ENCODE measurements at regions not wholly inside any gene's neighbourhood (a gene's known extent, or its start where the extent isn't known, plus 50 kb on each side); places are given as distances from the start of the nearest gene placed in this dataset.

GRCh38 chr5:144915452-144915851, 744.8 kb downstream of the KCTD16 start:
- DNase-seq = no peak

GRCh38 chr5:144913661-144914060, 743.0 kb downstream of the KCTD16 start:
- no peak for DNase-seq

GRCh38 chr5:144896473-144896872, 725.8 kb downstream of the KCTD16 start:
- DNase-seq = no peak

- DNase-seq = no peak
Observed at GRCh38 chr5:144886668-144887067, 716.0 kb downstream of the KCTD16 start.

GRCh38 chr5:144882739-144883283, 712.1 kb downstream of the KCTD16 start:
- no peak for DNase-seq

DNA sequence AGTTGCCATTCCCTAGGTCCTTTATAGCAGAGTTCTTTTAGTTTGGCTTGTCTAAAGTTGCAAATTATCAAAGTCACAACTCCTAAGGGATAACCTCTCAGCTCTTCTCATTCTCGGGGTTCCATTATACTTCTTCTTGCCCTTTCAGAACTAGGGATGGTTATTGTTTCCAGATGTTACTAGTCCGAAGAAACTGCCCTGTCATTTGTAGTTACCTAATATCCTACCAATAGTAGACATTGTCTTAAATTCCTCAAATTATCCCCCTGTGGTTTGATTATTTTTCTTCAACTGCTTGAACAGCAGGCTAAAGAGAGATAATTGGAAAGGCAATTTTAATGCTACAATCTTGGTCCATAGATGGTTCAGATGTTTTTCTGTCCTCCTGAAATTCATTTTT, 709.8 kb downstream of the KCTD16 start:
- no peak for DNase-seq

GRCh38 chr5:144876990-144877389, 706.3 kb downstream of the KCTD16 start:
- no peak for DNase-seq

DNA sequence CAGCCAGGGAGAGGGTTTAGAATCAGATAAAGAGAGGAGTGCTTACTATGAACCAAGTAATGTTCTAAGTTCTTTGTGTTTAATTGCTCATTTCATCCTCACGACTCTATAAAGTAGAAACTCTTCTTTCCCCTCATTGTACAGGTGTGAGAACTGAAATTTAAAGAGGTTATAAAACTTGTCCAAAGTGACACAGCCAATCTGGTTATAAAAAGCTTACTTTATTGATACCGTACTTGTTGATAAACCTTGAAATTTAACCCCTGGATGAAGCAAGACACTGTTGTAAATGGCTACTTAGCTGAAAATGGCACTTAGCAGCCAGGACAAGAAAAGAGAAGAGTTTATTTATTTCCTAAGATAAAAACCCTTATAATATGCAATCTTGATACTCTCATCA, 702.4 kb downstream of the KCTD16 start:
- DNase-seq = no peak

- no peak for DNase-seq
Observed at GRCh38 chr5:144864118-144864517, 693.4 kb downstream of the KCTD16 start.

- no peak for DNase-seq
Observed at GRCh38 chr5:144857454-144857853, 686.8 kb downstream of the KCTD16 start.

DNA sequence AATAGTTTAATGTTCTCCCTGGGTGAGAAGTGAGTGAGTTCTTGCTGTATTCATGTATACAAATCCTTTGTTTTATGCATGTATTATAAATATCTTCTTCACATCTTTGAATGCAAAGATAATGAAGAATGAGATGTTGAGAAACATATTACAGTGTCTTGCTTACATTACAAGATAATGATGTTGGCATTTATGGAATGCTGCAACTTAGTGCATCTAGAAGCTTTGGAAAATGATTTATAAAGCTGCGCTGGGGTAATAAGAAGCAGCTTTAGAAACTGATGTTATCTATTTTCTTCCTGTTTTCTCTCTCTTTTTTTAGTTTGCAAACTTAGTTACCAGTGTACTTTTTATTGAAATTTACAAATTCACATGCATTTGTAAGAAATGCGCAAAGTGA, 673.4 kb downstream of the KCTD16 start:
- no peak for DNase-seq

GRCh38 chr5:144832416-144832815, 661.7 kb downstream of the KCTD16 start:
- DNase-seq = no peak

DNA sequence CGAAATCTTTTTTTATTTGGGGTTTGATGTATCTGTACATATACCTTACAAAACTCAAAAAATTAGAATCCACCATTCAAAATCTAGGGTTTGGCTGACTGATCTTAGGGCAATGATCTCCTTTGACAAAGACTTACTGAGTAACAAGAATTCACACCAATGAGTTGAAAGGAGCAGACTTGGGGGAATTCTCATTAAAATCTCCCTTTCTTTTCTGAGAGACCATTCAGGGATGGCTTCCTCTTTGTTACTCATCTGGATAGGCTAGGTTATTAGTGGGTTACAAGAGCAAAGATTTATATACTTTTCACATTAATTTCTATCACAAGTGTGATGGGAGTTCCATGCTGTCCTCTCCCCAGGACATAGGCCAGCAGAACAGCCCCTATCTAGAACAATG, 661.0 kb downstream of the KCTD16 start:
- DNase-seq = no peak

- DNase-seq = no peak
Observed at GRCh38 chr5:144822503-144822902, 651.8 kb downstream of the KCTD16 start.

- DNase-seq = no peak
Observed at GRCh38 chr5:144820278-144820677, 649.6 kb downstream of the KCTD16 start.

GRCh38 chr5:144815131-144815530, 644.5 kb downstream of the KCTD16 start:
- no peak for DNase-seq

DNA sequence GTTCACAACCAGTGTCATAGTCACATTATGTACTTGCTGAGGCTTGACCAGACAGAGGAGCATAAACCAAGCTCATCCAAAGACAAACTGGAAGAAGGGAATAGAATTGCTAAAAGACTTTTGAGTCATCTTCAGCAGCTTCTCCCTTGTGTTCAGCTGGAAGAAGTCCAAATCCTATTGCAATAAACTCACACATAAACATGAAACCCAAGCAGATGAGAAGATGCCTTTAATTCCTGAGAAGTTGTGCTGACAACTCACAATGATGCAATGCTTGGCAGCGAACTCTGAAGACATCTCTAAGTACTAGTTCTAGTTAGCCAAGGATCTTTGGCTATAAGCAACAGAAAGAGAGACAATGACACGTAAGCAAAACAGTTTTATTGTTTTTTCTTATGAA, 642.1 kb downstream of the KCTD16 start:
- DNase-seq = no peak

GRCh38 chr5:144800169-144800568, 629.5 kb downstream of the KCTD16 start:
- DNase-seq = no peak

DNA sequence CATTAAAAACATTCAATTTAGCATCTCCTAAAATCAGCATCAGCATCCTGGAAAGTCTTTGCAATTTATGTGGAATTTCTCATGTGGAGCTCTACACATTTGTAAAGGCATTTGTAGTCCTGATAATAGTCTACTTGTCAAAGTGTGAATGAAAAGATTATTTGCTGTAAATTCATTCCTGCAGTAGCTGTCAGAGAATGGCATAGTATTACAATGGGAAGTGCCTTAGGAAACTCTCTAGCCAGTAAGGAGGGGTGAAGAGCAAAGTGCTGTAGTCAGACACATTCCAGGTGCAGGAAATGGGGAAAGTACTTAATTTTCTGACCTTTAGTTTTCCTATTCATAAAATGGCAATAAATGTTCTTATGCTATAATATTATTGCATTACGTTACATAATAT, 627.9 kb downstream of the KCTD16 start:
- DNase-seq = no peak

DNA sequence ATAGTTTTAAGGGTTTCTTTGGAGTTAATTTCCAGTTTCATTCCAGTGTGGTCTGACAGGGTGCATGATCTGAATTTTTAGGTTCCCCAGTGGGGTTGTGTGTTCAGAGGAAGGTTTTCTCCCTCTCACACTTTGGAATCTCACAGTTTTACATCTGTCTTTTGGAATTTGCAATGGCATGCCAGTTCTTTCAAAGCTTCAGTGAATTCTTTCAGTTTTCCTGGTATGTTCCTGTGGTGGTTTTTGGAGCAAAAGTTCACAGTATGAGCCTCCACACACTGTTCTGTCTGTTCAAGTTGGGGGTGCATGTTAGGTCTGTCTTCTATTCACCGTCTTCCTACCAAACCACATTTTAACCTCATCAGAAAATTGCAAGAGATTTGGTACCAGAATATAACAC, 624.2 kb downstream of the KCTD16 start:
- DNase-seq = no peak

DNA sequence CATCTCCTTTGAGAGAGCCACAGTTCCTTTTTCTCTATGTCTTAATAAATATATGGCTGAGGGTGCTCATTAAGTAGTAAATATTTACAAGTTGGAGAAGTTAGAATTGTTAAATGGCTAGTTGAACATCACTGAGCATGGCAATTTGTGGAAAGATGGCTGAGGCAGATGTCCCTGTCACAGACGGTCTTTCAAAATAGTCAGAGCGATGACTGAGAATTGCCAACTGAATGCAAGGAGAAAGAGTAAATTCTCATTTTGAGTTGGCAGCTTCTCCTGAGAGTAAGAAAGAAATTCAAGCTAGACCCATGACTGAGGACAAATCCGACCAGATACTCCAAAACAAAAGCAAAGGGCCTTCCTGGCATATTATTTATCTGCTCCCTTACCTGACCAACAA, 617.9 kb downstream of the KCTD16 start:
- no peak for DNase-seq

- DNase-seq = no peak
Observed at GRCh38 chr5:144788046-144788445, 617.4 kb downstream of the KCTD16 start.

GRCh38 chr5:144779368-144779767, 608.7 kb downstream of the KCTD16 start:
- DNase-seq = no peak

DNA sequence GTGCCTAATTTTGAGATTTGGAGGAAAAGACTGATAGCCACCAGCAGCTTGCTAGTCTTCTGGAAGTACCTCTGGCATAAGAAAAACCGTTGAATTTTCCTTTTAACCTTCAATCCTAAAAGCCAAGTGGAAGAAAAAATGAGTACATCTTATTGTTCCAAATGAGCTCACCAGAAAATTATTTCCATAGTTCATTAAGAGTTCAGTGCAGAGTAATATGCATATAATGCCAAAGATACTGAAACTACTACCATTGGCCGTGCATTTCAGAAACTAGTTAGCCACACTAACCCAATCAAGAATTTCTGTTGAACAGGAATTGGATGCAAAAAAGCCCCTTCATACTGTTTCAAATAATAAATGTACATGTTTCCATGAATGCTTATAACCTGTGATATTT, 607.9 kb downstream of the KCTD16 start:
- DNase-seq = no peak

DNA sequence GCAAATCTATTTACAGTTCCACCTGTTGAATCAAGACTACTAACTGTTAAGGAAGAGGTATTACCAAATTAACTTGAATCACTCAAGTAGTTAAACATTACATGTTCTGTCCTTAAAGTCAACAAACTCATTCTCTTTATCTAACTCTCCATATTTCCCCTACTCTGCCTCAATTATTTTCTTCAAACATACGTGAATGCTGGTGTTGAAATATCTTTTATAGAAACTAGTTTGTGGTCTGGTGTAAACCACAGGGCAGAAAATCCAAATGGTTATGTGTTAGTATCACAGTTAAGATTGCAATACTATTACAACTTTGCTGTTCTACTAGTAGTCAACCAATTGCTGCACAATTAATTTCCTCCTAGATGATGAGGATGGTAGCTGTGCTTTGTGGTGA, 603.5 kb downstream of the KCTD16 start:
- no peak for DNase-seq

- DNase-seq = no peak
Observed at GRCh38 chr5:144773628-144774027, 603.0 kb downstream of the KCTD16 start.

Data from SHP77 treated with DMSO at 0.1 percent for 48 hours (cell line).